ENCODE measurements at regions not wholly inside any gene's neighbourhood (a gene's known extent, or its start where the extent isn't known, plus 50 kb on each side); places are given as distances from the start of the nearest gene placed in this dataset.

GRCh38 chr17:73819440-73820395, 175.5 kb upstream of the SDK2 start:
- no peak for TF ChIP-seq CTCF (IDR thresholded peaks at IDR 0.05)
- no peak for TF ChIP-seq POLR2A (IDR thresholded peaks at IDR 0.05)

Data from esophagus squamous epithelium (tissue), 4 donors.